NOMO-1 treated with DMSO at 0.1 percent for 48 hours (cell line): ENCODE measurements at regions not wholly inside any gene's neighbourhood (a gene's known extent, or its start where the extent isn't known, plus 50 kb on each side); places are given as distances from the start of the nearest gene placed in this dataset.

ENCODE experiments used
- DNase-seq: peaks from one replicate; lab custom pipeline; 2025; ENCODE audit not compliant: unreplicated experiment; lab: John Stamatoyannopoulos, UW

DNA sequence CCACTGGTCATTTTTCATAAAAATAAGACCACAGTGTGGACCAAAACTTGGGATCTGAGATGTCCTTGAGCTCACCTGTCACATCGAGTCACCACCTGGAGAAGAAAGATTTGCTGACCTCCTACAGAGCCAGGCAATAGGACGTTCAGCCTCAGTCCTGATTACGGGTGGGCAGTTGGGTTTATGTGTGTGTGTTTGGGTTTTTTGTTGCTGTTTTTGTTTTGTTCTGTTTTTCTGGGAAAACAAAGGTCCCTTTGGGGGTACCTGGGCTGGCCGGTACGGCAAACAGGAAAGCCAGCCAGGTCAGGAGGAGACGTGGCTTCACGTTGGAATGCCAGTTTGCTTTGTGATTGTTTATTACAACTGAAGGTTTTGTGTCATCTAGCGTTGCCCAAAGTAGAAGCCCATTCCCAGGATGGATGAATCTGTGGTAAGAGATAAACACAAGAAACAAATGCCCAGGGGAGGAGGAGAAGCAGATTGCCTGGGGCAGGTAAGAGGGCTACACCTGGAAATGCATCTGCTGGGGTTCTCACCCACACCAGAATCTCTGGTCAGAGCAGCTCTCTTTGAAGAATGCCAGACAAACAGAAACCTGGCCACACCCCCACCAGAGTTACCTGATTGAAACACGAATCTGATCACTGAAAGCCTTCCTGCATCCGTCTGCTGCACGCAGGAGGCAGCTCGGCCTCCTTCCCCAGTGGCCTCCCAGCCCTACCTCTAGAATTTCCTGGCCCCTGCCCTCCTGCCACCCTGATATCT, 100.1 kb upstream of the DIO3 start:
- no peak for DNase-seq

DNA sequence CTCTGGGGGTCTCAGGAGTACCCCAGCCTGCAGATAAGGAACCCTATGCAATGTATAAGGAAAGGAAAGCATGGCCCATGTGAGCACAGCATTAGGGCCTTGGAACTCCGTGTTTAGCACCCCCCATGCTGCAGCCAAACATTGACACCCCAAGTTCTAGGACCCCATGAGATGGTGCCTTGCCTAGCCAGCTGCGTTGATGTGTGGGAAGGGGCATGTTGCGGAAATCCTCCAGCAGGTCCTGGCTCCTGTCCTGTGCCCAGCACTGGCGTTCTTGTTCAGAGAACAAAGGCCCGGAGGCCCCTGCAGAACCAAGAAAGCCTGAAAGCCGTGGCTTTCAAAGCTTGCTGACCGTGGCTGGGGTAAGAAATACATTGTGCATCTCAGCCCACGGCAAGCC, 99.4 kb upstream of the DIO3 start:
- no peak for DNase-seq

DNA sequence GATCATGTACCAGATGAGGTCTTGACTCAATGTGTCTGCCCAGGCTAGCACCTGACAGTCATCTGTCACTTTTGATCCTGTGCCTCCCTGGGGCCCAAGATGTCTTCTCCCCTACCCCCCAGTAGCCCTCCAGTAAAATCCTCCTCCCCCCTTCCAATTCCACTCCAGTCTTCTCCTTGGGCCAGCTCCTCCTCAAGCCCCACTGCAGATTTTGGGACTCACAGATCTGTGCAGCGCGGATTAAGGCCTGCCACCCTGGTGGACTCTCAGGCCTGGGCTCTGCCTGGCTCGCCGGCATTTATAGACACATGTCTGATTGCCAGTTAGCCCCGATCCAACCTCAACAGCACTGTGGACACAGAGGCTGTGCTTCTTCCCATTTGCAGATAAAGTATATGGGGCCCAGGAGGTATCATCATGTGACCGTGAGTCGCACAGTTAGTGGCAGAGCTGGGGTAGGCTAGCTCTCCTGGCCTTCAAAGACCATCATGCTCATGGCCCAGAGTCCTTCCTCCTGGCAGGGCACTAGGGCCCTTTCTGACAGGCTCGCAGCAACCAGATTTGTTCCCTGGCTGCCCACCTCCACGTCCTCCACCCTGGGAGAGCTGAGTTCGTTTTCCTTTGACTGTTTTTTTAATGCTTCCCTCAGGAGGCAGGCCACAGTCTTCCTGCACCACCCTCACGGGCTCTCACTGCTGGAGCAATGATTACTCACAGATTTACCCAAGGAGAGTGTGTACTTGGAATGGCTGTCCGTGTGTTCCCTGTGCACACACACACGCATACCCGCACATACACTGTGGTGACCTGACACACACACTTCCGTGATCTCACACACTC, 98.3 kb upstream of the DIO3 start:
- DNase-seq: no peak

DNA sequence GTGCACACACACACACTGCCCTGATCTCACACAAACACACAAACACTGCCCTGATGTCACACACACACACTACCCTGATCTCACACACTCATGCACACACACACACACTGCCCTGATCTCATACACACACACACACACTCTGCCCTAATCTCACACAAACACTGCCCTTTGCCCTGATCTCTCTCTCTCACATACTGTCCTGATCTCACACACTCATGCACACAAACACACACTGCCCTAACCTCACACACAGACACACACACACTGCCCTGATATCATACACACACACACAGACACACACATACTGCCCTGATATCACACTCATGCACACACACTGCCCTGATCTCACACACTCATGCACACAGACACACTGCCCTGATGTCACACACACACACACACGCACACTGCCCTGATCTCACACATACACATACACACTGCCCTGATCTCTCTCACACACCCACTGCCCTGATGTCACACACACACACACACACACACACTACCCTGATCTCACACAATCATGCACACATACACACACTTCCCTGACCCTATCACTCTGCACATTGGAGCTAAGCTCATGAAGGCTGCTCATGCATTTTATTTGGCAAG, 97.6 kb upstream of the DIO3 start:
- no peak for DNase-seq

DNA sequence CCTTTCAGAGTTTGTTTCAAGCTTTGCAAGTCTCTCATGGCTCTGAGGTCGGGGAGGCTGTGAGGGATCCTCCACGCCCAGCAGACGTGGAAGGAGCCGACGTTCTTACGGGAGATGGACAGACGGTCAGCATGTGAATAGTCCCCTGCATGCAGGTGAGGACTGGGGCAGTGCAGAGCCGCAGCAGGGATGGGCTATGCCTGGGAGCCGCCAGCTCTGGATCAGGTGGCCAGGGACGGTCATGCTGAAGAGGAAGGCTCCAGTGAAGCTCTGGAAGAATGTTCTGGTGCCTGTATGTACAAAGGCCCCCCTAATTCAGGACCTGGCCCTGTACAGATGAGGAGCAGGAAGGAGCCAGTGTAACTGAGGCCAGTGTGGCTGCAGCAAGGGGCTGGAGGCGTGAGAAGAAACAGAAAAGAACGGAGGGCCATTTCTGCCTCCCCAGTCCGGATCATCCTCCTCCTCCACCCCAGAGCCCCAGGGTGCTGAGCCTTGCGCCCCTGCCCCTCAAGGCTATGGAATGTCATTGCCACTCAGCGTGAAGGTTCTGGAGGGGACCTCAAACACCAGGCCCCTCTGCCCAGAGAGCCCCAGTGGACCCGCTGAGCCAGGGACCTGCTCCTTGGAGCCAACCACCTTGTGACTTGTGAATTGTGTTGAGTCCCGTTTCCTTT, 96.8 kb upstream of the DIO3 start:
- no peak for DNase-seq

DNA sequence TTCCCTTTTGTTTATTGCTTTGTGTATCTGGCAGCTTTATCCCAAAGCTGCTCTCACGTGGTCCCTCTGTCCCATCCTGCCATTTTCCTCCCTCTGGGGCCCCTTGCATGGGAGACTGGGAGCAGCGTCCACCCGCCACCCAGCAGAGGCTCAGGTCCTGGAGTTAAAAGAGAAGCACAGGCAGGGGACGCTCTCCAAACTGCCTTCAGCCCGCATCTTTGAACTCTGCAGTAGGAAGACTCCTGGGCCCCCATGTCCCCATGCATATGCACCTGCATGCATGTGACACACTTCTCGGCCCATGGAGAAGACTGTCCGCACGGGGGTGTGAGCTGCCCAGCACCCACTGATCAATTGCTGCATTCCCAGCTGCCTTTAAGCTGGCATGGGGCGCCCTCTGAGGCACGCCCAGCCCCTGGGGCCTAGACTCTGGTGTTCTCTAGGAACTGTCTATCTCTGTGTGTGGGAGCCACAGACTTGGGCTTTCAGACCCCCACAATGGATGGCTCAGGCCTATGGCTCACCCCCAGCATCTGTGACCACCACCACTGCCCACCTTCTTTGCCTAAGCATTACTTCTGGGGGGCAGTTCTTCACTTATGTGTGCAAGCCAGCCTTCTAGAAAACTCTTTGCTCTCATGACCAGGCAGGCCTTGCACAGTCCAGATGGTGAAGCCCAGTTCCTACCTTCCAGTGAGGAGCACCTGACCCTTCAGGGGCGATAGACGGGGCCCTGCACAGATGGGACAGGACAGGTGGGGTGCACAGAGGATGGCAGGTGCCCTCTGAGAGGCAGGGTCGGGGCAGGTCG, 96.1 kb upstream of the DIO3 start:
- no peak for DNase-seq

DNA sequence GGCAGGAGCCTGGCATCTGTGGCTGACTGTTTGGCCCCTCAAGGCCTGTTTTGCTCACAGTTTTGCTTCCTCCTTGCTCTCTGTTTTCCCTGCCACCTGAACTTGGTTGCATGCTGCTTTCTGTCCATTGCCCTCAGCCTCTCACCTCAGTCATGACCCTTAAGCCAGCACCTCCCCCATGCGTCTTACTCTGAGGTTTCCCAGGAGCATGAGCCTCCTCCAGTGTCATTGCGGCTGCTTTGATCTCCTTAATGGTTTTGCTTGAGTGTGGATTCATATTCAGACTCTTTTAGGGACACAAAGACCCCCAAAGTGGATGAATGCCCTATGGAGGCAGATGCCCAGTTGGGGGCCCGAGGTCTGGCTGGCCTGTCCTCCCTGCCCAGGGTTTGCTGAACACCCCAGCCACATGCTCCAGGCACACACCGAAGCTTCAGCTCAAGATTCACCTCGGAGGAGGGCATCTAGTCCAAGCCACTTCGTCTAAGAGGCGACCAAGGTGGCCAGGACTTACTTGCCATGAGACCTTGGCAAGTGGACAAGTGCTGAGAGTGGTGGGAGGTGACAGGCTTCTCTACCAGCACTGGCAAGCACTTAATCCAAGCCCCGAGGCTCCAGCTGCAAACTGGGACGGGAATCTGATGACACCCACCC, 95.4 kb upstream of the DIO3 start:
- no peak for DNase-seq

DNA sequence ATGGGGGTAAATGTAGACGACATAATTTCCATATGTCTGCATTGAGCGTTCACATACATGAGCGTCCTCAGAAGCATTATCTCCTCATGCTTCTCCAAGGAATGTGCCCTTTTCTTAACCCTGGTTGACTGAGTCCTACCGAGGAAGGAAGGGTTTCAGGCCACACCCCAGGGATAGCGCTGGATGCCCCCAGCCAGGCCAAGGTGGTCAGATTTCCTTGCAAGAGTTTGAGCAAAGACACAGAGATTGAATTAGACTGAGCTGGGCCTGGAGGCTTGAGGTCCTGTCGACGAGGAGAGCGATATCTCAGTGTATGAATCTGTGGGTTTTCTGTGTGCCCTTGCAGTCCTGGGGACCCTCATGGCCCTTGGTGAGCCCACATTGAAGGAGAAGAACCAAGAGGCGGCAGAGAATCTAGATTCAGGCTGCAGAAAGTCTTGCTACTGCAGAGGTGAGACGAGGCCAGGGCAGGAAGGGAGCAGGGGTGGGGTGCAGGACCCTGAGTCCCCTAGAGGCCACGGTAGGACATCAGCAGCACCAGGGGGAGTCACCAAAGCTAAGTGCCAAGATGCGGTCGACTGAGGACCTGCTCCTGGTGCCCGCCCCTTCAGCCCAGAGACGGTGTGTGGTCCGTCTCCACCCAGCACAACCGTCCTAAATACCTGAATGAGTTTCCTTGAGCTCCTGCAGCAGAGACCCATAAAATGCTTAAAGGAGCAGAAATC, 94.7 kb upstream of the DIO3 start:
- no peak for DNase-seq

DNA sequence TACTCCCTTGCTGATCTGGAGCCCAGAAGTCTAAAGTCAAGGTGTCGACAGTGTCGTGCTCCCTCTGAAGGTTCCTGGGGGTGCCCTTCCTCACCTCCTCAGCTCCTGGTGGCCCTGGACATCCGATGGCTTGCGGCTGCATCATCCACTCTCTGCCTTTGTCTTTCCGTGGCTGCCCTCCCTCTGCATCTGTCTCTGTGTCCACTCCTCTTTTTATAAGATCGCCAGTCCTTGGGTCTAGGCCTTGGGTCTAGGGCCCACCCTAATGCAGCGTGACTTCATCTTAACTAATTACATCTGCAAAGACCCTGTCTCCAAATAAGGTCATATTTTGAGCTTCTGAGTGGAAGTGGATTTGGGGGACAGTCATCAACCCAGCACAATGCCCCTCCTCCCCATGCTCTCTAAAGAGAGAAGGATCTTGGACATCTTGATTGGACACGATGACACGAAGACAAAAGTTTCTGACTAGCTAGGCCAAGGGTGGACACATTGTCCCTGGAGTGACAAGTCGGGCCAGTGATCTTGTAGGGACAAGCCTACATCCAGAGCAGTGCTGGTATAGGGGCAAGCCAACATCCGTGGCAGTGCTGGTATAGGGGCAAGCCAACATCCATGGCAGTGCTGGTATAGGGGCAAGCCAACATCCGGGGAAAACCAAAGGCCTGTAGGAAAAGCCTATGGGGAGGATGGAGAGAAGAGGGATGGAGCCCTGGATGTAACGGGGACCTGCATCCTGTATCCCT, 93.9 kb upstream of the DIO3 start:
- DNase-seq: no peak

DNA sequence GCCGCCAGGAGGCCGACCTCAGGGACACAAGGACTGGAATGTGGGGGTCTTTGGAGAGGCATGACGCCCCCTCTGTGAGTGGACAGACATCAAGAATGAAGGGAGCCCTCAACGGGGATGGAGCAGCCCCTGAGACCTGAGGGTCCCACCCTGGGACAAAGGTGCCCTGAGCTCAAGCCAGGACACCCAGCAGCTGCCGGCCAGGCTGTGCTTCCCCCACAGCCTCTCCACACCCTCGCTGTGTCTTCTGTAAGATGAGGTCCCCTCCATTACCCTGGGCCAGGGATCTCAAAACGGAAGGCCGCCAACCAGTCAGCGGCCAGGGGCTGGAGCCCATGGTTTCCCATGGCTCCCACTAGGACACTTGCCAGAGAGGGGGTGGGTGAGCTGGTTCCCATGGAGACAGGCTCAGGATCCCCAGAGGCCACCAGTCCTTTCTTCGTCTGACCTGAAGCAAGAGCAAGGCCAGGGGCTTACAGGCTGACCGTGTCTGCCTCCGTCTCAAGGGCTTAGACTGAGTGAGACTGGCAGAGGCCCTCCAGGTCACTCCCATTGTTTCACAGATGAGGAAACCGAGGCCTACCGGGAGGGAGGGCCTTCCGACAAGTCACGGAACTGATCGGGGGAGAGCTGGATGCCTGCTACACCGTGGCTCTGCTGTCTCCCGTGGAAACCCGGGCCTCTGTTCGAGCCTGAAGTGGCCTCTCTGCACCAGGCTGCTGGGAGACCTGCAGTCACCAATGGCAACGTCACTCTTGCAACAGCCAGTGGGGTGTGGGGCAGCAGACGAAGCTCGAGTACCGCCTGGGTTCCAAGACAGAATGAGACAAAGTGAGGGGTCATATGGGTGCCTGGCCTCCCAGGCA, 91.7 kb upstream of the DIO3 start:
- no peak for DNase-seq

DNA sequence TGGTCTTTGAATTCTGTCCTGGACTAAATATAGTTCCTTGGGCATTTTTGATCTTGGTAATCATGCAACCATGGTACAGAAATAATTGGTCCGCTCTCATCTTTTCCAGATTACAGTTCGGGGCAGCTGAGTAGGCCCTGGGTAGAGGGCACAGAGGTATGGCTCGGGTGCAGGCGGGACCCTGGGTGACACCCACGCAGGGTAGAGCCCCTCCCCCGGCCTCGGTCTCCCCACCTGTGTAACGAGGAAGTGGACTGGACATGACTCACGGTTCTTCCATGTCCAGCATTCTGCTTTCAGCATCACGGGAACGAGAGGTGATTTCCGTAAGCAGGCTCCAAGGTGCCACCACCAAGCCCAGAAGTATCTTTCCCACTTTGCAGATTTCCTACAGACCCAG, 91.0 kb upstream of the DIO3 start:
- no peak for DNase-seq

DNA sequence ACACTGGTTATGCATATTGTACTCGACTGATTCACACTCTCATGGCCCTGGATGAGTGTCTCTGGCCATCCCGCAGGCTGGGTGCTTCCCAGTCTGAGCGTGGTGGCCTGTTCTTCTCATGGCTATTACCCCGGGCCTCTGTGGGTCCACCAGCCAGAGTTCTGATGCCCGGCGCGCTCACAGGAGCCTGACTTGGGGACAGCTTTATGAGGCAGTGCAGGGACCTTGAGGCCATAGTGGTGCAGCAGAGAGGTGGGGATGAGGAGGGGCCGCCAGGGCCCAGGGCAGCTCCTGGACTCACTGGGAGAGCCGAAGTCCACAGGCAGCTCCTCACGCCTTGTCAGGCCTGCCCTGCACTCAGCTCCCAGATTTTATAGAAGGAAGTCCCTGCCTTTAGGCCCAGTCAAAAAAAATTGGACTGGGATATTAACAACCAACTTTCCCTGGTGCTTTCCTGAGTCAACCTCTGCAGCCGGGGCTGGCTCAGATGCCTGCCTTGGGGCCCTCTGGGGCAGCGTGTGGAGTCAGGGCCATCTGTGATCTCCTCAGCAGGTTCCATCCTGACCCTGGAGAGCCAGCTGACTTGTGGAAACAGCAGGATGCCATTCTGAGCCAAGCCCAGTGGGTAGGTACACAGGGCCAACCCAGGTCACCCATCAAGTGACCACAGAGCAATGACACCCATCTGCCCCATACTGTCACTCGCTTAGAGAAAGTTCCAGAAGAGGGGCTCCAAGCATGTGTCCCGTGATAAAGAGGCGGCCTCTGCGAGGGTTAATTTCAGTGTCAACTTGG, 89.4 kb upstream of the DIO3 start:
- no peak for DNase-seq

DNA sequence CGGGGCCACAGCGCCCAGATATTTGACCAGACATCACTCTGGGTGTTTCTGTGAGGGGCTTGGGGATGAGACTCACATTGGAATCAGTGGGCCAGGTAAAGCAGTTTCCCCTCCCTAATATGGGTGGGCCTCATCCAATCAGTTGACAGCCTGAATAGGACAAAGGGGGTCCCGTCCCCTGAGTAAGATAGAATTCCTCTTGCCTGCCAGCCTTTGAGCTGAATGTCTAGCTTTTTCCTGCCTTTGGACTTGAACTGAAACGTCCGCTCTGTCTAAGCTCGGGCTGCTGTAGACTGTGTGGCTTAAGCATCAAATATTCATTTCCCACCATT, 88.8 kb upstream of the DIO3 start:
- DNase-seq: no peak

DNA sequence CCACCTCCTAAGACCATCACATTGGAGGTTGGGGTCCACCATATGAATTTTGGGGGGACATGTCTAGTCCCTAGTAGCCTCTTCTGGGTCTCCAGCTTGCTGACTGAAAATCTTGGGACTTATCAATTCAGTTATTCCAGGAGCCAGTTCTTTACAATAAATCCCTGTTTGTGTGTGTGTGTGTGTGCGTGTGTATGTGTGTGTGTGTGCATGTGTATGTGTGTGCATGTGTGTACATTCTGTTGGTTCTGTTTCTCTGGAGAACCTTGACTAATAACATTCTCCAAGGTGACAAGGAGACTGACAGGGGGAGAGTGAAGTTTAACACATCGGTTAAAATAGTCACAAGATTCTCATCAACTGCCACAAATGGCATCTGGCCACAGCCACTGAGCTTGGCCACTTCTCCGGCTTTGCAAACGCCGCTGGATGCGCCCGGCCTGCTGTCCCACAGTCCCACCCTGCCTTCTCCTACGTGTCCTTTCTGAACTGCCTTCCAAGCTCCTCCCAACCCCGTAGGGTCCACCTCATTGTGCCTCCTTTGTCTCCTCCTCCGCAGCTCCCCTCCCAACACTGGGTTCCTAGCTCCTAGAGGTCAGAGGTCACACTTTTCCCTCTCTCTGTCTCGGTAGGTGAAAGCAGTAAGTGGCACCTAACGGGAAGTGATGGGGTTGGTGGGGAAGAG, 88.1 kb upstream of the DIO3 start:
- DNase-seq: no peak

DNA sequence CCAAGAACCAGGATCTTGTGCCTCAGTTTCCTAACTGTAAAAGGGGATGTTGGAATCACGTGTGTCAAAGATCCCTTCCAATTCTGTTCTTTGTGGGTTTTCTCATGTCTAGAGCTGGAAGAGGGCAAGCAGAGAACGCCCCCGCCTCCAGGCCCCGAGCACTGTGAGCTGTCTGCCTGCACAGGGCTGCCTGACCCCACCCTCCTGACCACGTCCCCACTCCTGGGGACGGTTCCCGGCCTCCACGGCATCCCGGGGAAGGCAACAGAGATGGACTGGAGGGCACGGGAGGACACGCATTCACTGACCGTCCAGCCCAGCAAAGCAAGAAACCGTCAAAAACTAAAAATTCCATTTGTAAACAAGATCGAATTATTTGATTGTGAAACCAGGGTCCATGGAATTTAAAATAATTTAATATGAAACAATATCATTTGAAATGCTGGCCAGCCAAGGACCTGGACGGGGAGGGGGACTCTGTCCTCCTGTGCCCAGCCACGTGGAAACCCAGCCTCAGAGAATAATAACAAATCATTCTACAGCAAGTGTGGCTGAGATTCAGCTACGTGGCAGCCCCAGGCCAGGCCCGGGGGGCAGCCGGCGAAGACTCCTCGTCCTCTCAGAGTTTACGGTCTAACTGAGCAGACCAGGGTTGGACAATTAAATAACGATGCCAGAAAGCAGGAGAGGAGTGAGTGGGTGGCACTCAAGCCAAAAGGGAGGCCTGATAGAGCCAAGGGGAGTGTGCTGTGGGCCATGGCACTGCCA, 87.3 kb upstream of the DIO3 start:
- DNase-seq: no peak
